Left lung (tissue), 4 donors: ENCODE measurements at regions not wholly inside any gene's neighbourhood (a gene's known extent, or its start where the extent isn't known, plus 50 kb on each side); places are given as distances from the start of the nearest gene placed in this dataset.

Experiments
- ATAC-seq: fragments of 200-7000 bp; cut with Tn5 transposase; one replicate; pipeline ENCODE4 v1.9.1; 2020; ENCODE audit warnings: moderate library complexity
- DNase-seq, 4 donors: peaks; one replicate each; pipeline ENCODE4 v3.0.0-alpha.2; 2013 to 2020
- H3K27ac ChIP-seq, 2 donors: fragments of 200-600 bp; sonication (generic) in 1 of 2; one replicate each; pipeline versions ENCODE4 v1.5.0 to v1.8.0; 2020 to 2021
- H3K27me3 ChIP-seq, 2 donors: fragments of 200-600 bp; sonication (generic) in 1 of 2; one replicate each; pipeline versions ENCODE4 v1.5.0 to v1.8.0; 2020 to 2021
- H3K36me3 ChIP-seq, 2 donors: fragments of 200-600 bp; sonication (generic) in 1 of 2; one replicate each; pipeline versions ENCODE4 v1.5.0 to v1.8.0; 2020 to 2021
- H3K4me1 ChIP-seq, 2 donors: fragments of 200-600 bp; one replicate each; pipeline ENCODE4 v1.8.0; 2021
- H3K4me3 ChIP-seq, 2 donors: fragments of 200-600 bp; sonication (generic) in 1 of 2; one replicate each; pipeline versions ENCODE4 v1.5.0 to v1.8.0; 2020 to 2021; ENCODE audit warnings: mild to moderate bottlenecking in 1 of 2
- H3K9me3 ChIP-seq, 2 donors: fragments of 200-600 bp; sonication (generic) in 1 of 2; one replicate each; pipeline versions ENCODE4 v1.5.0 to v1.8.0; 2020 to 2021
- intact Hi-C, 2 donors: fragments of 100-400 bp; cut with DNase I; formaldehyde crosslinking; loops; one replicate each; pipeline versions ENCODE4 v1.11.2 to v1.14.2; 2022
- TF ChIP-seq, protein P1 (sequence below), 2 donors: fragments of 200-600 bp; sonication (generic) in 1 of 2; IDR thresholded peaks; one replicate each; pipeline versions ENCODE4 v1.5.0 to v1.8.0; 2021; ENCODE audit warnings: antibody characterized with exemption in 2 of 2
- donor health status: DM: no; HTN: yes; CAD: no.
- donor health status: DM: no; HTN: no; CAD: no.

DNA sequence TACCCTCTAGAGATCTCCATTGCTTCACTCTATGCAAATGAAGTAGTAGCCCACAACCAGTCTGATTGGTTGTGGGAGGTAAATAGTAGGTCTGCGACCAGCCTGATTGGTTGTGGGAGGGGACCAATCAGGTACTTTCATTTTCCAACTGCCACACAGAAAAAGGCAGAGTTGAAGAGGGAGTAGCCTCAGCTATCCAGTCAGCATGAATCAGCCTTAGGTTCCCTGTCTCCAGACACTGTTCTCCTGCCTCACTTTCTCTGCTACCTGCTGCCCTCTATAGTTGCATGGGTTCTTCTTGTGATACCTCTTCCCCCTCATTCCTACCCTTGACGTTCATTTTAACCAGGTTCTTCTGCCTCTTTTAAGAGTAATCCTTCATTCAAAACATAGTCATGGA, 114.5 kb upstream of the LYZL1 start:
- TF ChIP-seq, protein P1, sequence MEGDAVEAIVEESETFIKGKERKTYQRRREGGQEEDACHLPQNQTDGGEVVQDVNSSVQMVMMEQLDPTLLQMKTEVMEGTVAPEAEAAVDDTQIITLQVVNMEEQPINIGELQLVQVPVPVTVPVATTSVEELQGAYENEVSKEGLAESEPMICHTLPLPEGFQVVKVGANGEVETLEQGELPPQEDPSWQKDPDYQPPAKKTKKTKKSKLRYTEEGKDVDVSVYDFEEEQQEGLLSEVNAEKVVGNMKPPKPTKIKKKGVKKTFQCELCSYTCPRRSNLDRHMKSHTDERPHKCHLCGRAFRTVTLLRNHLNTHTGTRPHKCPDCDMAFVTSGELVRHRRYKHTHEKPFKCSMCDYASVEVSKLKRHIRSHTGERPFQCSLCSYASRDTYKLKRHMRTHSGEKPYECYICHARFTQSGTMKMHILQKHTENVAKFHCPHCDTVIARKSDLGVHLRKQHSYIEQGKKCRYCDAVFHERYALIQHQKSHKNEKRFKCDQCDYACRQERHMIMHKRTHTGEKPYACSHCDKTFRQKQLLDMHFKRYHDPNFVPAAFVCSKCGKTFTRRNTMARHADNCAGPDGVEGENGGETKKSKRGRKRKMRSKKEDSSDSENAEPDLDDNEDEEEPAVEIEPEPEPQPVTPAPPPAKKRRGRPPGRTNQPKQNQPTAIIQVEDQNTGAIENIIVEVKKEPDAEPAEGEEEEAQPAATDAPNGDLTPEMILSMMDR (IDR thresholded peaks at IDR 0.05): no peak
- ATAC-seq: no peak

DNA sequence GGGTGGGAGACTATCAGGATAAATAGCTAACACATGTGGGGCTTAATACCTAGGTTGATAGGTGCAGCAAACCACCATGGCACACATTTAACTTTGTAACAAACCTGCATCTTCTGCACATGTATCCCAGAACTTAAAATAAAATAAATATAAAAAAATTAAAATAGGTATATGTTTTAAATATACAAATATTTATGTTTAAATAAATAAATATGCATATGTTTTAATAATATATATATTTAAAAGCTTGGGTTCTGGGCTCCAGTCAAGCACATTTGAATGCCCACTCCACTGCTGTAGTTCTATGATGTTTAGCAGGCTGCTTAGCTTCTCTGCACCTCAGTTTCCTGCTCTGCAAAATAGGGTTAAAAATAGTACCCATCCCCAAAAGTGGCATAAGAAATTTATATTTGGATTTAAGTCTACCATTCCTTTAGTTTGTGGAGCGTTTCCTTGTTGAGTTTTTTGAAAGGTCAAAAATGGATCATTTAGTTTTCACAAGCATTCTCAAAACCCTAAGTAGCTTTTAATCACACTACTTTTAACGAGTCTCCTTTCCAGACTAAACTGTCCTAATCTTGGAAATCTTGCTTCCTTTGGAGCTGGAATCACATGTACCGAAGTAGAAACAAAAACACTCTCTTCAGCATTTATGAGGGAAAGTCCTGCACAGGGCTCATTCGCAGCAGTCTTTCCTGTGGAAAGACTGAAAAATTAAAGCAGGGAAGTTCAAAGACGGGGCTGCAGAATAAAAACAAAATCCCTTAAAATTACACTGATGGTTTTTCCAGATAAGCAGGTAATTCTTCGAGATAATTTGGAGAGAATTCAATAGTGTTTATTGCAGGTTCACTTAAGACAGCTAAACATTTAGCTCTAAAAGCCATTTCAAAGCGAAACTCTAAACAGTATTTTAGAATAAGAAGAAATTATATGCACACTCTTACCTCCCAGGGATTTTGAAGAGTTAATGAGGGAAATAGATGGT, 111.7 kb upstream of the LYZL1 start:
- Histone ChIP-seq H3K9me3 (no peaks in the 10 kb centered on the region), H3K27ac (no peak overlapping the region), H3K4me3 (no peak overlapping the region), H3K4me1 (no peaks in the 10 kb centered on the region), H3K27me3 (peaks cover 0 to 8% of the 10 kb centered on the region in 2 donors), H3K36me3 (no peaks in the 10 kb centered on the region)
- DNase-seq: no peak
- ATAC-seq: no peak
- TF ChIP-seq, protein P1 (IDR thresholded peaks at IDR 0.05): no peak
- intact Hi-C loops: no loop called here

More for the DNA sequence above, 114.5 kb upstream of the LYZL1 start:
- H3K27ac ChIP-seq: no peak overlapping the region
- intact Hi-C loops: no loop called here
- DNase-seq: no peak
- H3K4me3 ChIP-seq: no peak overlapping the region
- H3K36me3 ChIP-seq: no peaks in the 10 kb centered on the region
- no peaks in the 10 kb centered on the region for H3K4me1 ChIP-seq
- peaks cover 0 to 8% of the 10 kb centered on the region in 2 donors for H3K27me3 ChIP-seq
- peaks cover 0 to 14% of the 10 kb centered on the region in 2 donors for H3K9me3 ChIP-seq

DNA sequence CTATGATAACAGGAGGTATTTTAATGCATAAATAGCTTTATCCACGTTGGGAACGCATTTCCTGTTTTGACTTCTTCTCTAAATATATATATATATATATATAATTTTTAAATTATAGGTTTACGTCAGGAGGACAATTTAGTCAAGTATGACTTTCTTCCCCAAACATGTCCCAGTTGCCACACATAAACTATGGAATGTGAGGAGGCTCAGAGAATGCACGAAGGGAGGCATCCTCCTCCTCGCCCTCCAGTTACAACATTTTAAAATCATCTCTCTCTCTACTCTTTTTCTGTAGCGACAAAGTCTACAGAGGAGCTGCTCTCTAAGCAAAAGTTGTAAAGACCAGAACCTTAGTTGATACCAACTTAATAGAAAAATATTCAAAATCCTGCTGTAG, 106.9 kb upstream of the LYZL1 start:
- Histone ChIP-seq H3K27ac (no peak overlapping the region), H3K4me1 (no peaks in the 10 kb centered on the region), H3K27me3 (peaks cover 0 to 14% of the 10 kb centered on the region in 2 donors), H3K36me3 (no peaks in the 10 kb centered on the region), H3K4me3 (no peak overlapping the region), H3K9me3 (no peaks in the 10 kb centered on the region)
- DNase-seq (no peak), ATAC-seq (no peak)
- intact Hi-C loops: no loop called here
- TF ChIP-seq, protein P1 (IDR thresholded peaks at IDR 0.05): no peak

DNA sequence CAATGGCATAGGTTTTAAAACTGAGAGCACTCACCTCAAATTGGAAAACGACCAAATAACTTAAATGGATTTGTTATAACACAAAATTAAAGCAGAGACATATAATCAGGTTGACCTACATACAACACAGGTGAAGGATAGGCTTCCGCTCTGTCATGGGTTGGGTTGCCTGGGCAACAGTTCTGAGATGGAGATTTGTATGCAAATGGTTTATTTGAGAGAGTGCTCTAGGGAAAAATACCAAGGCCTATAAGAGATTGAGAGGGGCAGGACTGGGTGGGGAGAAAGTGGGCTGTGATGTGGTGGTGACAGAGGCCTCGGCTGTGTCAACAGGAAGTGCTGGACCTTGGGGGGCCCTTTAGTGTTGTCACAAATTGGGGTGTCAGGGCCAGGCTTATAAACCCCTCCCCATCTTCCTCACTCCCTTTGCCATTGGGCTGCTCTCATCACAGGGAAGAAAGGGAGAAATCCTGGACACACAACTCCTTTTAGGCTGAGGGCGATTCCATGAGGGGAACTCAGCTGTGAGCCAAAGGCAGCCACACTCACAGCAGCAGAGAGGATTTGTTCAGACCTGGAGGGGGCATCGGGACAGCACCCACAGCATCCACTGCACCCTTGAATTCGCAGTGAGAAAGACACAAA, 105.4 kb upstream of the LYZL1 start:
- H3K9me3 ChIP-seq: no peaks in the 10 kb centered on the region
- TF ChIP-seq, protein P1 (IDR thresholded peaks at IDR 0.05): no peak
- no peak overlapping the region for H3K4me3 ChIP-seq
- no peaks in the 10 kb centered on the region for H3K36me3 ChIP-seq
- no peak overlapping the region for H3K27ac ChIP-seq
- intact Hi-C loops: no loop called here
- ATAC-seq (no peak), DNase-seq (no peak)
- H3K27me3 ChIP-seq: peaks cover 0 to 6% of the 10 kb centered on the region in 2 donors
- H3K4me1 ChIP-seq: no peaks in the 10 kb centered on the region
